ENCODE measurements at regions not wholly inside any gene's neighbourhood (a gene's known extent, or its start where the extent isn't known, plus 50 kb on each side); places are given as distances from the start of the nearest gene placed in this dataset.
"Not testable (repeated sequence)": the region's sequence is repeated elsewhere in the genome, so short reads cannot be mapped to it uniquely, and the experiment has no call there.

GRCh38 chr1:168490306-168490705, 53.5 kb downstream of the XCL2 start:
- DNase-seq: no peak

- no peak for DNase-seq
Measured at GRCh38 chr1:168488138-168488537, 55.7 kb downstream of the XCL2 start.

GRCh38 chr1:168486820-168487219, 57.0 kb downstream of the XCL2 start:
- not testable (repeated sequence) for DNase-seq

GRCh38 chr1:168485048-168485447, 58.7 kb downstream of the XCL2 start:
- no peak for DNase-seq

- no peak for DNase-seq
Measured at GRCh38 chr1:168484083-168484482, 59.7 kb downstream of the XCL2 start.

GRCh38 chr1:168483539-168483938, 60.3 kb downstream of the XCL2 start:
- DNase-seq: no peak

- DNase-seq: no peak
Measured at GRCh38 chr1:168482106-168482505, 61.7 kb downstream of the XCL2 start.

GRCh38 chr1:168481586-168481985, 62.2 kb downstream of the XCL2 start:
- no peak for DNase-seq

- no peak for DNase-seq
Measured at GRCh38 chr1:168480997-168481396, 62.8 kb downstream of the XCL2 start.

- DNase-seq: no peak
Measured at GRCh38 chr1:168477792-168478191, 66.0 kb downstream of the XCL2 start.

- no peak for DNase-seq
Measured at GRCh38 chr1:168476588-168477385, 67.0 kb downstream of the XCL2 start.

- DNase-seq: no peak
Measured at GRCh38 chr1:168474322-168474721, 69.5 kb downstream of the XCL2 start.

- DNase-seq: no peak
Measured at GRCh38 chr1:168473126-168473525, 70.7 kb downstream of the XCL2 start.

- no peak for DNase-seq
Measured at GRCh38 chr1:168472223-168472622, 71.6 kb downstream of the XCL2 start.

- no peak for DNase-seq
Measured at GRCh38 chr1:168470901-168471431, 72.8 kb downstream of the XCL2 start.

GRCh38 chr1:168469690-168470089, 74.1 kb downstream of the XCL2 start:
- DNase-seq: no peak

- no peak for DNase-seq
Measured at GRCh38 chr1:168468822-168469221, 75.0 kb downstream of the XCL2 start.

- no peak for DNase-seq
Measured at GRCh38 chr1:168468042-168468809, 75.6 kb downstream of the XCL2 start.

GRCh38 chr1:168467452-168467851, 76.3 kb downstream of the XCL2 start:
- no peak for DNase-seq

- DNase-seq: no peak
Measured at GRCh38 chr1:168466714-168467131, 77.1 kb downstream of the XCL2 start.

- no peak for DNase-seq
Measured at GRCh38 chr1:168466092-168466713, 77.6 kb downstream of the XCL2 start.

- DNase-seq: not testable (repeated sequence)
Measured at GRCh38 chr1:168461108-168461507, 82.7 kb downstream of the XCL2 start.

- not testable (repeated sequence) for DNase-seq
Measured at GRCh38 chr1:168457296-168457695, 86.5 kb downstream of the XCL2 start.
